GM18505 (cell line): ENCODE measurements at regions not wholly inside any gene's neighbourhood (a gene's known extent, or its start where the extent isn't known, plus 50 kb on each side); places are given as distances from the start of the nearest gene placed in this dataset.

Source experiments
- ATAC-seq: cut with Tn5 transposase; IDR thresholded peaks from one replicate; pipeline ENCODE4 v1.9.1; 2021; ENCODE audit not compliant: unreplicated experiment
- POLR2A ChIP-seq: IDR thresholded peaks from 4 replicates; pipeline ENCODE4 v1.6.1; 2011; ENCODE audit warnings: borderline replicate concordance; ENCODE audit not compliant: insufficient read depth, insufficient read length; ENCODE audit errors: extremely low read depth

DNA sequence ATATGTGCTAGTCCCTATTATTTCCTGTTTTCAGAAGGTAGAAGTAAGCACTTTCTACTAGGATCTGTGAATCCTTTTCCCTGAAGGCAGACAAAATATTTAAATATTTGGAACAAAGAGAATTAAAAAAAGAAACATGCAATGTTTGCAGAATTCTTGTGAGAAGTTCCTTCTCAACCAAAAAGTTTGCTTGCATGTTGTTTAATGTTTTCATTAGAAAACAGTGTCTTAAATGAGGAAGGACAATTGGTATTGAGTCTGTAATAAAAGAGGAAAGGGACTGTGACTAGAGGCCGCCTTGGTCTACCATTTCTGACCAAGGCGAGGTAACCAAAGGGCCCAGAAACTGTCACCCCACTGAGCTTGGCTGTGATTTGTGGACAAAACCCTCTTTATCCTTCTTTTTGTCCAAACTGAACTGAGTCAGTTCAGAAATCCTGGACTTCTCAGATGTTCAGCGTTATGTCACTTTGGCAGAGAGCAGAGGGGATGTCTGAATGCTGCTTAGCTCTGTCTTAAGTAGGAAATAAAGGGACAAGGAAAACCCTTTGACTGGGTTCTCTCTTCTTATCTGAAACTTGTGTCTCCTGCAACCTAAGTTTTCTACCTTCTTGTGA, 129.8 kb upstream of the CPM start:
- no peak for ATAC-seq

DNA sequence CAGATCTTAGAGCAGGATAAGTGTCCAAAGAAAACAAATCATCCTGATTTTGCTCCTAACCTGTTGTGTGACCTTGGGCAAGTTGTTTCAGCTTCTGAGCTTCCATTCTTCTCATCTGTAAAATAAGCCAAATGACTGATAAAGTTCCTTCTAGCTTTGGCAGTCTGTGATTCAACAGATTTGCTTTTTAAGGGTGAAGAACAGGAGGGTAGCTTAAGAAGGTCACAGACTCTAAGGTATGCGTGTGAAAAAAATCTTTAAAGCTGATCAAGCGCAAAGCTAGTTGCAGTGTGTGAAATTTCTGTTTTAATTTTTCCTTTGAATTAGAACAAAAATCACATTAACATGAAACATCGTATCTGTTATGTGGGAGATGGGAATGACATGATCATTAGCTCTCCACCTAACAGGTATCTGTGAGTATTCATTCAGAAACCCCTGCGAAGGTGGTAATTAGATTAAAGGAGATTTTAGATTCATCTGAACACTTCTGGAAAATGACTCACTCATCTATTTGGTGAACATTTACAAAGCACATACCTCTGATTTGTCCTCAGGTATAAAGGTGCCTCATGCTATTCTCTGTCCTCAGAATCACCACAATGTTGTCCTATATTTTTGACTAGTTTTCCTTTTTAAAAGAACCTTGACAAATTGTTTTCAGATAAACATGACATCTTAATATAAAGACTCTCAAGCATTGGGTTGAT, 131.9 kb upstream of the CPM start:
- no peak for TF ChIP-seq POLR2A
- ATAC-seq, result no peak

More for the DNA sequence above, 129.8 kb upstream of the CPM start:
- no peak for TF ChIP-seq POLR2A

- TF ChIP-seq POLR2A, result no peak
- ATAC-seq, result no peak
Observed at GRCh38 chr12:69065775-69066174, 132.8 kb upstream of the CPM start.

- no peak for TF ChIP-seq POLR2A
- ATAC-seq, result no peak
Observed at GRCh38 chr12:69066492-69067373, 133.8 kb upstream of the CPM start.

GRCh38 chr12:69067713-69068112, 134.7 kb upstream of the CPM start:
- TF ChIP-seq POLR2A, result no peak
- no peak for ATAC-seq

DNA sequence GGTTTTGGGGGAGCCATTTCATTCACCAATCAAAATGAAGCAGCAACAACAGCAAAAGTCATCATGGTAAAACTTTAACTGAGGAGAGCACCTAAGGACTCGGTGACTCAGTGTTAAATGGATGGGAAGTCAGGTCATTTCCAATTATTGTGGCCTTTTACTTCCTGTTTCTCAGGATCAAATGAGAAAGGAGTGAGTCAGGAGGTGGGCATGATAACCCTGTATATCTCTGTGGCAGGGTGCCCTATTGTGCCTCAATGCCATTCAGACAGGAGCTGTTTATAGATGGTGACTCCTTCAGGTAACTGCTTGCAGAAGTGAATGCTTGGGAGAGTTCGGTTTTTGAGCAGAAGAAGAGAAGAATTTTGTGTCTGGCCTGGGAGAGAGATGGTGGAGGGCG, 135.5 kb upstream of the CPM start:
- ATAC-seq, result no peak
- TF ChIP-seq POLR2A, result no peak

DNA sequence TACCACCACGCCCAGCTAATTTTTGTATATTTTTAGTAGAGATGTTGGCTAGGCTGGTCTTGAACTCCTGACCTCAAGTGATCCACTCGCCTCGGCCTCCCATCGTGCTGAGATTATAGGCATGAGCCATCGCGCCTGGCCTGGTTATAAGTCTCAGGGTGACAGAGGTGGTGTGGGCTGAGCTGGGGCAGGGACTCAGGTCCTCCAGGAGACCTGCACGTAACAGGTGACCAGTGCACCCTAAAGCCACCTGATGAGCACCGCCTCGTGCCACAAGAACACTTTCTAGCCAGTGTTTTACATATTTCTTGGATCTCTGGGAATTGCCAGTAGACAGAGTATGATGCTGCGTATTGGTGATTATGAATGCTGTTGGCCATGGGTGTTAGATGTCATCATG, 136.5 kb upstream of the CPM start:
- ATAC-seq, result no peak
- TF ChIP-seq POLR2A, result no peak

- peak; percentile 77 for ATAC-seq
Observed at GRCh38 chr12:69070319-69071090, 137.5 kb upstream of the CPM start.

GRCh38 chr12:69071091-69071370, 138.1 kb upstream of the CPM start:
- ATAC-seq, result no peak
- TF ChIP-seq POLR2A, result no peak

More at GRCh38 chr12:69070319-69071090, 137.5 kb upstream of the CPM start:
- TF ChIP-seq POLR2A, result no peak

DNA sequence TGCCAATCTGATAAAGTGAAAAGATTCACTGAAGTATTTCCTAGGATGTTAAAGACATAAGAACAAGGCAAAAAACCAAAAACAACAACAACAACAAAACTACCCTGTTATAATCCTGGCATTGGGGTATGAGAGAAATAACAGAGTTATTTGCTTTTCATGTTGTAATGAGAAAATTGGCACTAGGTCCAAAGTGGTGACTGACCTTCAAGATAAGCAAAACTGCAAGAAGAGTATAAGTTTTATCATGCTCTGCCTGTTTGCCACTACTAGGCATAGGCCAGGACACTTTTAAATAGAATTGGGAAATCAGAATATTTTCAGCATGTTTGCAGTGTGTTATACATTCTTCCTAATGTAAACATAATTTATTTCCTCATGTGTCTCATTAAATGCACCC, 140.1 kb upstream of the CPM start:
- ATAC-seq, result no peak
- TF ChIP-seq POLR2A, result no peak

DNA sequence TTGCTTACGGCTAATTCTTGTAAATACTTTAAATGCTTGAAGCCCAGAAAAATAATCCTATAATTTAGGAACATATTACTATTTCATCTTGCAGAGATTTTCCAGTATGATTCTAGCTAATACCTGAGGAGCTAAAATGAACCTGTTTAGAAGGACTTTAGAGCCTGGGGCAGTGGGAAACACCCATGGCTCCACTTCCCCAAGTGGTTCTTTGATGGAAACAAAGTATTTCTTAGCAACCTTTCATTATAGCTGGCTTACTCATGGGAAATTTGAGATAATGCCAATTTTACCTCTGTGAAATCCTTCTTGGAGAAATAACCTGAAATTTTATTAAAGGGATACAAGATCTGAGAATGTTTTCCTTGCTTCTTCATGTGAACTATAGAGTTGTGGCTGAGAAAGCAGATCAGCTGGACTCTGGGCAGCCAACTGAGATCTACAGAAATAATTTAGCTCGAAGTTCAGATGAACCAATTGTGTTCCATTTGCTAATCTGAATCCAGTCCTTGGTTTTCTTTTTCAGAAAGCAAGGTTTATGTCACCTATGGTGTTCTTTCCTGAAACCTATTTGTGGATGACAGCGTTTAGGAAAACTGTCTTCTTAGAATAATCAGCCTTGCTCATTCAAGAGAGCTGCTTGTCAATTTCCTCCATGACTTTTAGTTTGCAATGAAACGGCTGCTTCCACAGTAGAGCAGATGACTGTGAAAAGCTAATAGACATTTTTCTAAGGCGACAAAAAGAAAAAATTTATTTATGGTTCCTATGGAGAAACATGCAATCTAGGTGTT, 141.8 kb upstream of the CPM start:
- ATAC-seq, result no peak
- TF ChIP-seq POLR2A, result no peak

DNA sequence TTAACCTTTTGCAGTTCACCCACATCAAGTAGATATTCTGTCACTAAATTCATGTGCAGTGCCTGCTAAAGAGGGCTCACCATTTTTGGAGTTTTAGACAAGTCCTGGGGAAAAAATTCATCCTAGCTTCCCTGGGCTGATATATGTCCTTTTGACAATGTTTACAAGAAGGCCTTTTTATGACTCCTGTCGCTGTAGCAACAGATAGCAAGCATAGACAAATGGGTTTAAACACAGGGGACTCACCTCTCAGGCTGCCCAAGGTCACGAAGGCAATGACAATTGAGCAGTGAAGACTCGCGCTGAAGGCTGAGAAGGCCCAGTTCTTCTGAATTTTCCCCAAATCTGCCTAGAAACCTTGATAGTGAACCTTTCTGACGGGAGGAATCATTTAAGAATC, 150.7 kb upstream of the CPM start:
- no peak for TF ChIP-seq POLR2A
- no peak for ATAC-seq

DNA sequence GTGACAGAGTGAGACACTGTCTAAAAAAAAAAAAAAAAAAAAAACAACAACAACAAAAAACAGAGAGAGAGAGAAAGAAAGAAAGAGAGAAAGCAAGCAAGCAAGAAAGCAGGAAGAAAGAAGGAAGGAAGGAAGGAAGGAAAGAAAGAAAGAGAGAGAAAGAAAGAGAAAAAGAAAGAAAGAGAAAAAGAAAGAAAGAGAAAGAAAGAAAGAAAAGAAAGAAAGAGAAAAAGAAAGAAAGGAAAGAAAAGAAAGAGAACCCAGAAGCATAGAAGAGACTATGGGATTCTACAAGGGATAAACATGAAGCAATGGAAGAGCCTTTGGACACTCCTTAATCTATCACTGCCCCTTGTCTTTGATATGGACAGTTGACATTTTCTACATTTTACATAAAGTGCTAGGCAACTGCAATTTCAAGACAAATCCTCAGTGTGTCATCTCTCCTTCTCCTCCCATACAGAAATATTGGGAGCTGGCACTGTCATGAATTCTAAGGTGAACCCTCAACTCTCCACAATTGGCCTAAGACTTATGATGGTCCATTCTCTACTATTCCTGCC, 151.9 kb upstream of the CPM start:
- TF ChIP-seq POLR2A, result no peak
- ATAC-seq, result no peak

DNA sequence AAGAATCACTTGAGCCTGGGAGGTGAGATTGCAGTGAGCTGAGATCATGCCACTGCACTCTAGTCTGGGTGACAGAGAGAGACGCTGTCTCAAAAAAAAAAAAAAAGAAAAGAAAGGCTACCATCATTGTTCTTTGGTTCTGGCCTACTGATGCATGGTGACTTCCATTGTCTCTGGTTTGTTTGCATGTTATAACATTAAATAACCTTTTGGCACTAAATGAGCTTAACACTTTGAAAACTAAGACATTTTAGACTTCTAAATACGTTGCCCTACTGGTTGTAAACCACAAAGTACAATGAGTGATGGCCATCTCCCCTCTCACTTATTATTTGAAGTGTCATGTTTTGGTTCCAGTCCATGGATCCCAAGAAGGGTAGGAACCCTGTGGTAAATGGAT, 152.9 kb upstream of the CPM start:
- no peak for TF ChIP-seq POLR2A
- no peak for ATAC-seq
